Neural cell (in vitro differentiated cells): ENCODE measurements at regions not wholly inside any gene's neighbourhood (a gene's known extent, or its start where the extent isn't known, plus 50 kb on each side); places are given as distances from the start of the nearest gene placed in this dataset.

Source experiments
- CTCF ChIP-seq: fragments of 450-650 bp; IDR thresholded peaks from 2 replicates; pipeline ENCODE4 v1.5.1; 2014; ENCODE audit warnings: antibody characterized with exemption, mild to moderate bottlenecking, moderate library complexity; ENCODE audit not compliant: poor library complexity, severe bottlenecking
- EP300 ChIP-seq: fragments of 450-650 bp; conservative IDR thresholded peaks from 2 replicates; pipeline ENCODE4 v1.6.1; 2014; ENCODE audit warnings: antibody characterized with exemption, mild to moderate bottlenecking, moderate library complexity; ENCODE audit not compliant: poor library complexity, severe bottlenecking
- EZH2 ChIP-seq: fragments of 200-600, 300-800 bp; shearing (Covaris generic), sonication (generic); IDR thresholded peaks from 2 replicates; pipeline ENCODE4 v1.6.1; 2014; ENCODE audit warnings: antibody characterized with exemption, low read length, borderline replicate concordance, mild to moderate bottlenecking; ENCODE audit not compliant: insufficient read depth, poor library complexity, severe bottlenecking
- MXI1 ChIP-seq: fragments of 450-650 bp; conservative IDR thresholded peaks from 2 replicates; pipeline ENCODE4 v1.6.1; 2014; ENCODE audit warnings: antibody characterized with exemption, mild to moderate bottlenecking; ENCODE audit not compliant: poor library complexity, severe bottlenecking
- POLR2AphosphoS5 ChIP-seq: IDR thresholded peaks from 2 replicates; pipeline ENCODE4 v1.6.1; 2012
- RAD21 ChIP-seq: fragments of 450-650 bp; conservative IDR thresholded peaks from 2 replicates; pipeline ENCODE4 v1.6.1; 2014; ENCODE audit warnings: antibody characterized with exemption, mild to moderate bottlenecking, moderate library complexity
- SMC3 ChIP-seq: fragments of 450-650 bp; conservative IDR thresholded peaks from 2 replicates; pipeline ENCODE4 v1.6.1; 2014; ENCODE audit warnings: antibody characterized with exemption, mild to moderate bottlenecking, moderate library complexity; ENCODE audit not compliant: poor library complexity
- TF ChIP-seq, protein P1 (sequence below): IDR thresholded peaks from 2 replicates; pipeline ENCODE4 v1.6.1; 2012; ENCODE audit warnings: borderline replicate concordance

- TF ChIP-seq, protein P1, sequence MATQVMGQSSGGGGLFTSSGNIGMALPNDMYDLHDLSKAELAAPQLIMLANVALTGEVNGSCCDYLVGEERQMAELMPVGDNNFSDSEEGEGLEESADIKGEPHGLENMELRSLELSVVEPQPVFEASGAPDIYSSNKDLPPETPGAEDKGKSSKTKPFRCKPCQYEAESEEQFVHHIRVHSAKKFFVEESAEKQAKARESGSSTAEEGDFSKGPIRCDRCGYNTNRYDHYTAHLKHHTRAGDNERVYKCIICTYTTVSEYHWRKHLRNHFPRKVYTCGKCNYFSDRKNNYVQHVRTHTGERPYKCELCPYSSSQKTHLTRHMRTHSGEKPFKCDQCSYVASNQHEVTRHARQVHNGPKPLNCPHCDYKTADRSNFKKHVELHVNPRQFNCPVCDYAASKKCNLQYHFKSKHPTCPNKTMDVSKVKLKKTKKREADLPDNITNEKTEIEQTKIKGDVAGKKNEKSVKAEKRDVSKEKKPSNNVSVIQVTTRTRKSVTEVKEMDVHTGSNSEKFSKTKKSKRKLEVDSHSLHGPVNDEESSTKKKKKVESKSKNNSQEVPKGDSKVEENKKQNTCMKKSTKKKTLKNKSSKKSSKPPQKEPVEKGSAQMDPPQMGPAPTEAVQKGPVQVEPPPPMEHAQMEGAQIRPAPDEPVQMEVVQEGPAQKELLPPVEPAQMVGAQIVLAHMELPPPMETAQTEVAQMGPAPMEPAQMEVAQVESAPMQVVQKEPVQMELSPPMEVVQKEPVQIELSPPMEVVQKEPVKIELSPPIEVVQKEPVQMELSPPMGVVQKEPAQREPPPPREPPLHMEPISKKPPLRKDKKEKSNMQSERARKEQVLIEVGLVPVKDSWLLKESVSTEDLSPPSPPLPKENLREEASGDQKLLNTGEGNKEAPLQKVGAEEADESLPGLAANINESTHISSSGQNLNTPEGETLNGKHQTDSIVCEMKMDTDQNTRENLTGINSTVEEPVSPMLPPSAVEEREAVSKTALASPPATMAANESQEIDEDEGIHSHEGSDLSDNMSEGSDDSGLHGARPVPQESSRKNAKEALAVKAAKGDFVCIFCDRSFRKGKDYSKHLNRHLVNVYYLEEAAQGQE = no peak
- TF ChIP-seq SMC3 = no peak
- no peak for TF ChIP-seq EZH2
- no peak for TF ChIP-seq CTCF
- TF ChIP-seq MXI1 = no peak
- TF ChIP-seq RAD21 = no peak
- TF ChIP-seq EP300 = no peak
- TF ChIP-seq POLR2AphosphoS5 = no peak
Observed at GRCh38 chr5:4189317-4189716, 593.7 kb downstream of the IRX1 start.
